HepG2 (cell line): ENCODE measurements at regions not wholly inside any gene's neighbourhood (a gene's known extent, or its start where the extent isn't known, plus 50 kb on each side); places are given as distances from the start of the nearest gene placed in this dataset.

Experiments
- ATAC-seq: fragments of 200-7000 bp; cut with Tn5 transposase; 3 replicates; pipeline ENCODE4 v1.9.1; 2020; ENCODE audit warnings: mild to moderate bottlenecking, moderate library complexity
- BruUV-seq: library from RNA; stranded (reverse); fragments of 400-500 nt; replicated peaks from 2 replicates; lab custom pipeline; 2021; lab: Mats Ljungman, UMichigan
- CTCF ChIA-PET: fragments of 300-600 bp; formaldehyde crosslinking; extraction: SDS; loops from one replicate; lab custom pipeline; 2021; ENCODE audit warnings: low total read pairs, inconsistent platforms, low intra/inter-chr PET ratio; lab: Yijun Ruan, JAX
- POLR2A ChIA-PET: fragments of 350-600 bp; sonication (Branson Sonifier 250); formaldehyde crosslinking; loops from one replicate; lab custom pipeline; 2020; ENCODE audit warnings: antibody characterized with exemption, inconsistent platforms; lab: Yijun Ruan, JAX
- DNase-seq: peaks from one replicate; pipeline ENCODE4 v3.0.0-alpha.2; 2015; ENCODE audit warnings: low spot score
- FAIRE-seq: peaks from 3 replicates; lab custom pipeline; 2011; peaks lifted over from hg19 to GRCh38; lab: Jason Lieb, UNC
- H2AFZ ChIP-seq: one replicate; pipeline ENCODE4 v1.6.1; 2011; ENCODE audit warnings: low read length, inconsistent platforms
- H3K27ac ChIP-seq: fragments of 300-600 bp; 3 replicates; pipeline ENCODE4 v1.8.0; 2011; ENCODE audit warnings: mixed run types, mild to moderate bottlenecking, mixed read lengths, low read length, inconsistent platforms; ENCODE audit not compliant: insufficient read depth; ENCODE audit errors: extremely low read length
- H3K27me3 ChIP-seq, 2 experiments: fragments of 200-600 bp in 1 of 2; 2 replicates in 1 of 2; 3 replicates in 1 of 2; pipeline versions ENCODE4 v1.6.0 to v1.8.0; 2011; ENCODE audit warnings: low read length in 2 of 2, mild to moderate bottlenecking in 2 of 2, moderate library complexity in 2 of 2, inconsistent platforms in 1 of 2; ENCODE audit not compliant: insufficient read depth in 2 of 2, control insufficient read depth in 1 of 2
- H3K36me3 ChIP-seq, 2 experiments: fragments of 200-600 bp in 1 of 2; replicated peaks in 1 of 2; 2 replicates in 1 of 2; 3 replicates in 1 of 2; pipeline versions ENCODE4 v1.5.1 to v1.8.0; 2011; ENCODE audit warnings: low read length in 2 of 2, inconsistent platforms in 1 of 2; ENCODE audit not compliant: insufficient read depth in 2 of 2, control insufficient read depth in 1 of 2
- H3K4me1 ChIP-seq: 2 replicates; pipeline ENCODE4 v1.5.1; 2012; ENCODE audit warnings: low read length, inconsistent platforms; ENCODE audit not compliant: insufficient read depth
- H3K4me2 ChIP-seq: 2 replicates; pipeline ENCODE4 v1.6.0; 2011; ENCODE audit warnings: low read depth, low read length, inconsistent platforms
- H3K4me3 ChIP-seq, 3 experiments: fragments of 200-600 bp in 1 of 3; sonication (generic), shearing (Covaris generic) in 1 of 3; replicated peaks in 1 of 3; 2 replicates each; pipeline ENCODE4 v1.5.1; 2011 to 2016; ENCODE audit warnings: low read length in 3 of 3, inconsistent platforms in 2 of 3, low read depth in 2 of 3, mild to moderate bottlenecking in 2 of 3, control low read depth in 1 of 3, mixed read lengths in 1 of 3; ENCODE audit not compliant: insufficient read depth in 1 of 3
- H3K79me2 ChIP-seq: one replicate; pipeline ENCODE4 v1.6.1; 2011; ENCODE audit warnings: low read length, inconsistent platforms; ENCODE audit not compliant: insufficient read depth
- H3K9ac ChIP-seq: 2 replicates; pipeline ENCODE4 v1.6.0; 2011; ENCODE audit warnings: mild to moderate bottlenecking, low read depth, low read length, inconsistent platforms; ENCODE audit not compliant: insufficient read depth
- H3K9me3 ChIP-seq: 2 replicates; pipeline ENCODE4 v1.5.1; 2012; ENCODE audit warnings: mild to moderate bottlenecking, low read length
- H4K20me1 ChIP-seq: 2 replicates; pipeline ENCODE4 v1.6.0; 2011; ENCODE audit warnings: inconsistent platforms, mild to moderate bottlenecking, low read length, moderate library complexity; ENCODE audit not compliant: insufficient read depth
- E2F1 ChIP-seq: sonication (generic); formaldehyde crosslinking; IDR thresholded peaks from 2 replicates; pipeline ENCODE4 v1.5.0; 2020; ENCODE audit warnings: missing genetic modification reagents
- HMG20B ChIP-seq: conservative IDR thresholded peaks from 2 replicates; pipeline ENCODE4 v1.6.1; 2016; ENCODE audit warnings: missing genetic modification reagents, missing compliant biosample characterization
- STAT5B ChIP-seq: sonication (generic); formaldehyde crosslinking; IDR thresholded peaks from 2 replicates; pipeline ENCODE4 v1.4.0; 2020; ENCODE audit warnings: missing genetic modification reagents
- WIZ ChIP-seq: sonication (generic); formaldehyde crosslinking; IDR thresholded peaks from 2 replicates; pipeline ENCODE4 v1.5.1; 2020; ENCODE audit warnings: mild to moderate bottlenecking, missing genetic modification reagents
- ZC3H4 ChIP-seq: sonication (generic); formaldehyde crosslinking; IDR thresholded peaks from 2 replicates; pipeline ENCODE4 v1.4.0; 2020; ENCODE audit warnings: missing genetic modification reagents, borderline replicate concordance
- ZNF550 ChIP-seq: sonication (generic); formaldehyde crosslinking; IDR thresholded peaks from 2 replicates; pipeline ENCODE4 v1.4.0; 2020; ENCODE audit warnings: mild to moderate bottlenecking, missing genetic modification reagents, borderline replicate concordance
- WGBS: methylation state at CpG from one replicate; pipeline ENCODE4 v1.1.6; 2017; ENCODE audit warnings: low lambda C conversion rate; 5-methylcytosine and 5-hydroxymethylcytosine counted together
- in situ Hi-C: cut with HindIII; loops from 2 replicates; pipeline ENCODE4 v1.10.0; 2017; ENCODE audit warnings: low pct_unique_long_range_greater_than_20kb; ENCODE audit not compliant: extremely low pct_ligation_motif_present
- intact Hi-C: fragments of 100-400 bp; cut with micrococcal nuclease; formaldehyde crosslinking; loops from one replicate; pipeline ENCODE4 v1.10.0; 2022; ENCODE audit not compliant: unreplicated experiment
- TF ChIP-seq, protein P1 (sequence below): sonication (generic); formaldehyde crosslinking; IDR thresholded peaks from 2 replicates; pipeline ENCODE4 v1.4.0; 2020; ENCODE audit warnings: missing genetic modification reagents

GRCh38 chr5:136732751-136733150, 367.4 kb upstream of the TRPC7 start:
- ChIA-PET CTCF (no interaction called here), POLR2A (no interaction called here)
- FAIRE-seq (no peak), DNase-seq (no peak), ATAC-seq (no peak)
- Histone ChIP-seq H3K4me2 (no peak overlapping the region), H3K4me3 (no peak overlapping the region), H2AFZ (no peak overlapping the region), H3K9ac (no peak overlapping the region), H3K4me1 (no peaks in the 10 kb centered on the region), H3K9me3 (no peaks in the 10 kb centered on the region), H3K79me2 (no peaks in the 10 kb centered on the region), H3K27me3 (no peaks in the 10 kb centered on the region), H3K36me3 (no peaks in the 10 kb centered on the region), H4K20me1 (no peaks in the 10 kb centered on the region), H3K27ac (no peak overlapping the region)
- BruUV-seq, result no TSS peak
- in situ Hi-C loops, result no loop called here
- intact Hi-C loops, result no loop called here
- WGBS, result 0% methylated on average over 1 of the region's 1 CpG
- no peak for TF ChIP-seq ZC3H4 (CRISPR knock-in tag)
- TF ChIP-seq, protein P1, sequence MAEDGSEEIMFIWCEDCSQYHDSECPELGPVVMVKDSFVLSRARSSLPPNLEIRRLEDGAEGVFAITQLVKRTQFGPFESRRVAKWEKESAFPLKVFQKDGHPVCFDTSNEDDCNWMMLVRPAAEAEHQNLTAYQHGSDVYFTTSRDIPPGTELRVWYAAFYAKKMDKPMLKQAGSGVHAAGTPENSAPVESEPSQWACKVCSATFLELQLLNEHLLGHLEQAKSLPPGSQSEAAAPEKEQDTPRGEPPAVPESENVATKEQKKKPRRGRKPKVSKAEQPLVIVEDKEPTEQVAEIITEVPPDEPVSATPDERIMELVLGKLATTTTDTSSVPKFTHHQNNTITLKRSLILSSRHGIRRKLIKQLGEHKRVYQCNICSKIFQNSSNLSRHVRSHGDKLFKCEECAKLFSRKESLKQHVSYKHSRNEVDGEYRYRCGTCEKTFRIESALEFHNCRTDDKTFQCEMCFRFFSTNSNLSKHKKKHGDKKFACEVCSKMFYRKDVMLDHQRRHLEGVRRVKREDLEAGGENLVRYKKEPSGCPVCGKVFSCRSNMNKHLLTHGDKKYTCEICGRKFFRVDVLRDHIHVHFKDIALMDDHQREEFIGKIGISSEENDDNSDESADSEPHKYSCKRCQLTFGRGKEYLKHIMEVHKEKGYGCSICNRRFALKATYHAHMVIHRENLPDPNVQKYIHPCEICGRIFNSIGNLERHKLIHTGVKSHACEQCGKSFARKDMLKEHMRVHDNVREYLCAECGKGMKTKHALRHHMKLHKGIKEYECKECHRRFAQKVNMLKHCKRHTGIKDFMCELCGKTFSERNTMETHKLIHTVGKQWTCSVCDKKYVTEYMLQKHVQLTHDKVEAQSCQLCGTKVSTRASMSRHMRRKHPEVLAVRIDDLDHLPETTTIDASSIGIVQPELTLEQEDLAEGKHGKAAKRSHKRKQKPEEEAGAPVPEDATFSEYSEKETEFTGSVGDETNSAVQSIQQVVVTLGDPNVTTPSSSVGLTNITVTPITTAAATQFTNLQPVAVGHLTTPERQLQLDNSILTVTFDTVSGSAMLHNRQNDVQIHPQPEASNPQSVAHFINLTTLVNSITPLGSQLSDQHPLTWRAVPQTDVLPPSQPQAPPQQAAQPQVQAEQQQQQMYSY (CRISPR knock-in tag), result no peak
- TF ChIP-seq STAT5B (CRISPR knock-in tag), result no peak
- no peak for TF ChIP-seq HMG20B (CRISPR knock-in tag)
- TF ChIP-seq WIZ, result no peak
- no peak for TF ChIP-seq ZNF550 (CRISPR knock-in tag)
- TF ChIP-seq E2F1 (CRISPR knock-in tag), result no peak
